ENCODE measurements at regions not wholly inside any gene's neighbourhood (a gene's known extent, or its start where the extent isn't known, plus 50 kb on each side); places are given as distances from the start of the nearest gene placed in this dataset.

- DNase-seq: no peak
- no peak overlapping the region for H3K27ac ChIP-seq
- H3K9me3 ChIP-seq: no peaks in the 10 kb centered on the region
- no peaks in the 10 kb centered on the region for H3K27me3 ChIP-seq
- no peaks in the 10 kb centered on the region for H3K36me3 ChIP-seq
- H3K4me3 ChIP-seq: no peak overlapping the region
- intact Hi-C loops (cut with DNase I): no loop called here
- ATAC-seq: no peak
- TF ChIP-seq CTCF (IDR thresholded peaks at IDR 0.05): no peak
- H3K4me1 ChIP-seq: no peaks in the 10 kb centered on the region
Observed at GRCh38 chr6:2378891-2379652, 133.7 kb upstream of the GMDS start.

- ATAC-seq (no peak), DNase-seq (no peak)
- H3K9me3 ChIP-seq: no peaks in the 10 kb centered on the region
- no peaks in the 10 kb centered on the region for H3K36me3 ChIP-seq
- H3K4me1 ChIP-seq: no peaks in the 10 kb centered on the region
- no peak overlapping the region for H3K4me3 ChIP-seq
- no peak overlapping the region for H3K27ac ChIP-seq
- intact Hi-C loops (cut with DNase I): no loop called here
- H3K27me3 ChIP-seq: no peaks in the 10 kb centered on the region
- no peak for TF ChIP-seq CTCF (IDR thresholded peaks at IDR 0.05)
Observed at GRCh38 chr6:2378046-2378657, 132.7 kb upstream of the GMDS start.

DNA sequence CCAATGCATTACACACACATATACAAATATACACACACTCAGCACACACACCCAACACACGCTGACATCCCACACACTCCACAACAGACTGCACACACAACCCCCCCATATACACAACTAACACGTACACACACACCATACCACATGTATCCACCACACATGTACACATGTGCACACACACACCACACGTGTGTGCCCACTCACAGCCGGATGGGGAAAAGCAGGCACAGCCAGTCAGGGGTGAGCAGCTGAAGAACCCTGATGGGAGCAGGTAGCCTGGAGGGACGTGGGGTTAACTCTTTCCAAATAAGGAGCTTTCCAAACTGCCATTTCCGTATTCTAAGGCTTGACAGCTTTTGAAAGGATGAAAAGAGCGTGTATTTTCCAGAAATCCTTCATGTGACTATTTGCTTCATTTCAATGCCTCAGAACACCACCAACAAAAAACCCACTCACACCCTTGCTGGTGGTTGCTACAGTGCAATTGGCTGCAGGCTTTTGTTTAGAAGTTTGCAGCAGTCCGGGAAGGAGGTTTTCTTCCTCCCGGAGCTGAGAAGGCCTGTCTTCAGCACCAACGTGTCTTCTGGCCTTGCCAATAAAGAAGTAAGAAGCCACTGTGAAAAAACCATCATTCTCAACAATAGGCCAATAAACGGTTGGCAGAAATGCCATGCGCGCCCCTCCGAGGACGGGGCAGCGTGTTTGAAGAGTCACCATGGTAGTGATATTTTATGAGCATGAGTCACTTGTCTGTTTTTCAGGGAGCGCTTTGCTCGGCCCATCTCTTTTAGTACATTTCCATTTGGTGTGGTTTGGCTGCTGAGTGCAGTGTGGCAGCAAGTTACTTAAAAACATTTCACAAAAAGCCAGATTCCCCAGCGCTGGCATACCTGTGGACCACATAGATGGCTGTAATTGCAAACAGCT lies 131.3 kb upstream of the GMDS start:
- intact Hi-C loops (cut with DNase I): no loop called here
- H3K4me1 ChIP-seq: no peaks in the 10 kb centered on the region
- H3K27ac ChIP-seq: no peak overlapping the region
- no peaks in the 10 kb centered on the region for H3K36me3 ChIP-seq
- H3K9me3 ChIP-seq: no peaks in the 10 kb centered on the region
- ATAC-seq: no peak
- no peak for TF ChIP-seq CTCF (IDR thresholded peaks at IDR 0.05)
- H3K4me3 ChIP-seq: no peak overlapping the region
- H3K27me3 ChIP-seq: no peaks in the 10 kb centered on the region
- DNase-seq: no peak

- ATAC-seq: no peak
- no peak for TF ChIP-seq CTCF (IDR thresholded peaks at IDR 0.05)
- no peak for DNase-seq
- no peak overlapping the region for H3K27ac ChIP-seq
- H3K36me3 ChIP-seq: no peaks in the 10 kb centered on the region
- intact Hi-C loops (cut with DNase I): no loop called here
- H3K27me3 ChIP-seq: no peaks in the 10 kb centered on the region
- H3K4me3 ChIP-seq: no peak overlapping the region
- no peaks in the 10 kb centered on the region for H3K9me3 ChIP-seq
- no peaks in the 10 kb centered on the region for H3K4me1 ChIP-seq
Observed at GRCh38 chr6:2375443-2375842, 130.0 kb upstream of the GMDS start.

- H3K4me1 ChIP-seq: no peaks in the 10 kb centered on the region
- H3K9me3 ChIP-seq: no peaks in the 10 kb centered on the region
- no peaks in the 10 kb centered on the region for H3K36me3 ChIP-seq
- intact Hi-C loops (cut with DNase I): no loop called here
- H3K4me3 ChIP-seq: no peak overlapping the region
- no peak for DNase-seq
- H3K27ac ChIP-seq: no peak overlapping the region
- no peaks in the 10 kb centered on the region for H3K27me3 ChIP-seq
- TF ChIP-seq CTCF (IDR thresholded peaks at IDR 0.05): no peak
- no peak for ATAC-seq
Observed at GRCh38 chr6:2369606-2370005, 124.2 kb upstream of the GMDS start.

Data from left lung (tissue), 4 donors.